ENCODE measurements at regions not wholly inside any gene's neighbourhood (a gene's known extent, or its start where the extent isn't known, plus 50 kb on each side); places are given as distances from the start of the nearest gene placed in this dataset.

DNA sequence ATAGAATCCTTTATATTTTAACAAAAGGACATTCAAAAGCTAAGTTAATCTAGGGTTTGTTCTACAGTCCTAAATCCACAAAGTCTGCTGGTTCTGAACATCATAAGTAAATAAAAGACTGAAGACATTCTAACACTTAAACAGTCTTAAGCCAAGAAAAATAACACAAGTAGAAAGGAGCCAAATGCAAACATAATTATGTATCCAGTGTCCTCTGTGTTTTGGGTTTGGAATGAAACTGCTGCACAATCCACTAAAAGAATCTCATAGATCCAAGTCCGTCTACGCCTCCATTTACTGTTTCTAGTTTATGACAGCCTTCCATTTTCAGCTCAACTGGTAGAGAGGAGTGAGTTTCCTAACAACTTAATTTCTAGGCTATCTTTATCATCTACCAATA lies 623.6 kb upstream of the FZD8 start:
- TF ChIP-seq, protein P1, sequence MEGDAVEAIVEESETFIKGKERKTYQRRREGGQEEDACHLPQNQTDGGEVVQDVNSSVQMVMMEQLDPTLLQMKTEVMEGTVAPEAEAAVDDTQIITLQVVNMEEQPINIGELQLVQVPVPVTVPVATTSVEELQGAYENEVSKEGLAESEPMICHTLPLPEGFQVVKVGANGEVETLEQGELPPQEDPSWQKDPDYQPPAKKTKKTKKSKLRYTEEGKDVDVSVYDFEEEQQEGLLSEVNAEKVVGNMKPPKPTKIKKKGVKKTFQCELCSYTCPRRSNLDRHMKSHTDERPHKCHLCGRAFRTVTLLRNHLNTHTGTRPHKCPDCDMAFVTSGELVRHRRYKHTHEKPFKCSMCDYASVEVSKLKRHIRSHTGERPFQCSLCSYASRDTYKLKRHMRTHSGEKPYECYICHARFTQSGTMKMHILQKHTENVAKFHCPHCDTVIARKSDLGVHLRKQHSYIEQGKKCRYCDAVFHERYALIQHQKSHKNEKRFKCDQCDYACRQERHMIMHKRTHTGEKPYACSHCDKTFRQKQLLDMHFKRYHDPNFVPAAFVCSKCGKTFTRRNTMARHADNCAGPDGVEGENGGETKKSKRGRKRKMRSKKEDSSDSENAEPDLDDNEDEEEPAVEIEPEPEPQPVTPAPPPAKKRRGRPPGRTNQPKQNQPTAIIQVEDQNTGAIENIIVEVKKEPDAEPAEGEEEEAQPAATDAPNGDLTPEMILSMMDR (IDR thresholded peaks at IDR 0.05) = no peak
- TF ChIP-seq POLR2A (IDR thresholded peaks at IDR 0.05) (no peak), EP300 (IDR thresholded peaks at IDR 0.05) (no peak)
